H9 (cell line): ENCODE measurements at regions not wholly inside any gene's neighbourhood (a gene's known extent, or its start where the extent isn't known, plus 50 kb on each side); places are given as distances from the start of the nearest gene placed in this dataset.

ENCODE experiments used
- DNase-seq: peaks from one replicate; pipeline ENCODE4 v3.0.0-alpha.2; 2017
- H2AFZ ChIP-seq: one replicate; pipeline ENCODE4 v1.6.1; 2013; ENCODE audit warnings: mild to moderate bottlenecking, low read length, control low read depth, moderate library complexity
- H2AK5ac ChIP-seq: 2 replicates; pipeline ENCODE4 v1.6.1; 2013; ENCODE audit warnings: low read length, control low read depth, mixed read lengths; ENCODE audit not compliant: insufficient read length
- H2BK120ac ChIP-seq: one replicate; pipeline ENCODE4 v1.6.1; 2013; ENCODE audit warnings: low read depth, mild to moderate bottlenecking, low read length, control low read depth, inconsistent platforms; ENCODE audit not compliant: poor library complexity, severe bottlenecking
- H2BK12ac ChIP-seq: 2 replicates; pipeline ENCODE4 v1.6.1; 2013; ENCODE audit warnings: low read length, control low read depth, mixed read lengths, low read depth; ENCODE audit not compliant: insufficient read length
- H2BK15ac ChIP-seq: 2 replicates; pipeline ENCODE4 v1.6.1; 2013; ENCODE audit warnings: low read depth, low read length, control low read depth
- H2BK20ac ChIP-seq: one replicate; pipeline ENCODE4 v1.6.1; 2013; ENCODE audit warnings: low read depth, mild to moderate bottlenecking, low read length, control low read depth, inconsistent platforms; ENCODE audit not compliant: poor library complexity, severe bottlenecking
- H2BK5ac ChIP-seq: 2 replicates; pipeline ENCODE4 v1.6.1; 2013; ENCODE audit warnings: low read length, control low read depth, mixed read lengths; ENCODE audit not compliant: insufficient read length
- H3K14ac ChIP-seq: 2 replicates; pipeline ENCODE4 v1.6.1; 2013; ENCODE audit warnings: low read length, control low read depth; ENCODE audit not compliant: insufficient read depth
- H3K18ac ChIP-seq: 2 replicates; pipeline ENCODE4 v1.6.1; 2013; ENCODE audit warnings: low read depth, mild to moderate bottlenecking, mixed read lengths, low read length, control low read depth; ENCODE audit not compliant: insufficient read length
- H3K23ac ChIP-seq: 2 replicates; pipeline ENCODE4 v1.6.1; 2013; ENCODE audit warnings: low read length, control low read depth, mixed read lengths, low read depth; ENCODE audit not compliant: insufficient read length
- H3K23me2 ChIP-seq: 2 replicates; pipeline ENCODE4 v1.6.1; 2013; ENCODE audit warnings: low read depth, mild to moderate bottlenecking, mixed read lengths, low read length, control low read depth; ENCODE audit not compliant: insufficient read length, poor library complexity, severe bottlenecking
- H3K27ac ChIP-seq: 2 replicates; pipeline ENCODE4 v1.5.1; 2013; ENCODE audit warnings: low read length, control low read depth, mixed read lengths, low read depth; ENCODE audit not compliant: insufficient read length
- H3K27me3 ChIP-seq: 2 replicates; pipeline ENCODE4 v1.6.1; 2013; ENCODE audit warnings: low read length, control low read depth, inconsistent platforms; ENCODE audit not compliant: insufficient read depth
- H3K4ac ChIP-seq: 2 replicates; pipeline ENCODE4 v1.6.1; 2013; ENCODE audit warnings: low read depth, mild to moderate bottlenecking, control low read depth, inconsistent platforms, low read length, moderate library complexity
- H3K4me1 ChIP-seq: 2 replicates; pipeline ENCODE4 v1.6.1; 2013; ENCODE audit warnings: low read length, control low read depth, inconsistent platforms; ENCODE audit not compliant: insufficient read depth
- H3K4me2 ChIP-seq: 2 replicates; pipeline ENCODE4 v1.6.1; 2013; ENCODE audit warnings: low read length, control low read depth, mixed read lengths; ENCODE audit not compliant: insufficient read length, insufficient read depth
- H3K56ac ChIP-seq: 2 replicates; pipeline ENCODE4 v1.6.1; 2013; ENCODE audit warnings: low read depth, mild to moderate bottlenecking, mixed read lengths, low read length, control low read depth; ENCODE audit not compliant: insufficient read length
- H3K79me1 ChIP-seq: 2 replicates; pipeline ENCODE4 v1.6.1; 2013; ENCODE audit warnings: low read depth, mild to moderate bottlenecking, moderate library complexity, low read length, control low read depth, inconsistent platforms; ENCODE audit not compliant: insufficient read depth, poor library complexity, severe bottlenecking
- H3K79me2 ChIP-seq: 2 replicates; pipeline ENCODE4 v1.6.1; 2013; ENCODE audit warnings: low read length, control low read depth, inconsistent platforms; ENCODE audit not compliant: insufficient read depth
- H3K9ac ChIP-seq: 2 replicates; pipeline ENCODE4 v1.6.1; 2013; ENCODE audit warnings: low read length, control low read depth, mixed read lengths; ENCODE audit not compliant: insufficient read length; ENCODE audit errors: extremely low read depth
- H3K9me3 ChIP-seq: one replicate; pipeline ENCODE4 v1.6.1; 2013; ENCODE audit warnings: low read depth, low read length, inconsistent platforms; ENCODE audit not compliant: control insufficient read depth
- H3T11ph ChIP-seq: one replicate; pipeline ENCODE4 v1.6.1; 2013; ENCODE audit warnings: mild to moderate bottlenecking, low read length, control low read depth, inconsistent platforms
- H4K20me1 ChIP-seq: one replicate; pipeline ENCODE4 v1.6.1; 2013; ENCODE audit not compliant: control insufficient read depth, insufficient read length, insufficient read depth
- H4K5ac ChIP-seq: 2 replicates; pipeline ENCODE4 v1.6.1; 2013; ENCODE audit warnings: low read depth, mild to moderate bottlenecking, mixed read lengths, low read length, control low read depth; ENCODE audit not compliant: insufficient read length
- H4K8ac ChIP-seq: replicated peaks from 2 replicates; pipeline ENCODE4 v1.6.1; 2013; ENCODE audit warnings: low read length, control low read depth, mixed read lengths, low read depth; ENCODE audit not compliant: insufficient read length
- H4K91ac ChIP-seq: 2 replicates; pipeline ENCODE4 v1.6.1; 2013; ENCODE audit warnings: low read depth, mild to moderate bottlenecking, moderate library complexity, mixed read lengths, low read length, control low read depth; ENCODE audit not compliant: insufficient read length
- H3K27ac Mint-ChIP-seq, 3 experiments: 2 replicates in 2 of 3; 3 replicates in 1 of 3; pipeline ENCODE4 v1.8.0; 2020 to 2021; ENCODE audit warnings: mixed read lengths in 3 of 3, mild to moderate bottlenecking in 1 of 3, moderate library complexity in 1 of 3
- H3K27me3 Mint-ChIP-seq: 2 replicates; pipeline ENCODE4 v1.8.0; 2021; ENCODE audit warnings: low read depth, mild to moderate bottlenecking, moderate library complexity, mixed read lengths
- H3K36me3 Mint-ChIP-seq, 3 experiments: 2 replicates in 2 of 3; 3 replicates in 1 of 3; pipeline ENCODE4 v1.8.0; 2020 to 2021; ENCODE audit warnings: low read depth in 3 of 3, mixed read lengths in 3 of 3; ENCODE audit not compliant: insufficient read depth in 1 of 3
- H3K4me1 Mint-ChIP-seq, 2 experiments: 2 replicates each; pipeline ENCODE4 v1.8.0; 2020; ENCODE audit warnings: mixed read lengths in 2 of 2
- H3K4me3 Mint-ChIP-seq, 2 experiments: 2 replicates in 1 of 2; 3 replicates in 1 of 2; pipeline ENCODE4 v1.8.0; 2020 to 2021; ENCODE audit warnings: mild to moderate bottlenecking in 2 of 2, mixed read lengths in 2 of 2, moderate library complexity in 1 of 2
- H3K9me3 Mint-ChIP-seq, 2 experiments: 2 replicates in 1 of 2; 3 replicates in 1 of 2; pipeline ENCODE4 v1.8.0; 2020; ENCODE audit warnings: mild to moderate bottlenecking in 2 of 2, mixed read lengths in 2 of 2, moderate library complexity in 1 of 2
- CTCF ChIP-seq: fragments of 200-600 bp; sonication (generic); conservative IDR thresholded peaks from 3 replicates; pipeline ENCODE4 v1.8.0; 2021; ENCODE audit warnings: antibody characterized with exemption, mild to moderate bottlenecking
- WGBS: extraction: QIAGEN DNeasy Blood & Tissue Kit; methylation state at CpG from one replicate; pipeline ENCODE4 v1.1.7; 2013; ENCODE audit warnings: missing lambda C conversion rate, low lambda C conversion rate, mixed read lengths; ENCODE audit not compliant: insufficient read length; ENCODE audit errors: extremely low coverage; 5-methylcytosine and 5-hydroxymethylcytosine counted together

GRCh38 chr9:100919506-100919905 is 109.0 kb upstream of the PLPPR1 start:
- Histone ChIP-seq H3K27me3 (no peaks in the 10 kb centered on the region), H3K23me2 (no peaks in the 10 kb centered on the region), H4K91ac (no peak overlapping the region), H3K9ac (no peak overlapping the region), H3K4me1 (no peaks in the 10 kb centered on the region), H3K4ac (no peak overlapping the region), H2BK120ac (no peak overlapping the region), H3K4me2 (no peak overlapping the region), H4K5ac (no peak overlapping the region), H3K14ac (no peak overlapping the region), H3K79me2 (no peaks in the 10 kb centered on the region), H3K18ac (no peak overlapping the region), H4K8ac (no peak overlapping the region), H2BK5ac (no peak overlapping the region), H3K9me3 (no peaks in the 10 kb centered on the region), H3T11ph (no peak overlapping the region), H2BK15ac (no peak overlapping the region), H2AK5ac (no peak overlapping the region), H3K23ac (no peak overlapping the region), H2BK20ac (no peak overlapping the region), H2AFZ (no peak overlapping the region), H4K20me1 (no peaks in the 10 kb centered on the region), H2BK12ac (no peak overlapping the region), H3K56ac (no peak overlapping the region), H3K27ac (no peak overlapping the region), H3K79me1 (no peaks in the 10 kb centered on the region)
- Mint-ChIP-seq H3K27me3 (peaks cover 1% of the 10 kb centered on the region), H3K27ac (no peak overlapping the region), H3K9me3 (0 out of 5 replicates have a peak, but pooled peaks cover 0 to 3% of the 10 kb centered on the region in 2 experiments), H3K36me3 (no peaks in the 10 kb centered on the region; a peak in 2 of 7 replicates), H3K4me3 (no peak overlapping the region), H3K4me1 (no peaks in the 10 kb centered on the region)
- no peak for DNase-seq
- TF ChIP-seq CTCF, result no peak
- WGBS, result no CpG with 5 or more reads among the region's 3 CpGs
